A204.1 (cell line): ENCODE measurements at regions not wholly inside any gene's neighbourhood (a gene's known extent, or its start where the extent isn't known, plus 50 kb on each side); places are given as distances from the start of the nearest gene placed in this dataset.

ENCODE experiments used
- FAIRE-seq: peaks from 2 replicates; lab custom pipeline; 2012; peaks lifted over from hg19 to GRCh38; lab: Jason Lieb, UNC

GRCh38 chr21:16912075-16912474, 600.8 kb upstream of the CXADR start:
- no peak for FAIRE-seq

GRCh38 chr21:16913010-16913409, 599.8 kb upstream of the CXADR start:
- FAIRE-seq, result no peak

- no peak for FAIRE-seq
These were observed 584.4 kb upstream of the CXADR start for GRCh38 chr21:16928439-16928838.

- no peak for FAIRE-seq
These were observed 580.5 kb upstream of the CXADR start for GRCh38 chr21:16932314-16932713.

GRCh38 chr21:16942703-16943102, 570.1 kb upstream of the CXADR start:
- no peak for FAIRE-seq

GRCh38 chr21:16943231-16943630, 569.6 kb upstream of the CXADR start:
- no peak for FAIRE-seq

GRCh38 chr21:16945580-16945979, 567.3 kb upstream of the CXADR start:
- no peak for FAIRE-seq

GRCh38 chr21:16956824-16957223, 556.0 kb upstream of the CXADR start:
- FAIRE-seq, result no peak

GRCh38 chr21:16965424-16965823, 547.4 kb upstream of the CXADR start:
- no peak for FAIRE-seq

GRCh38 chr21:16968436-16968835, 544.4 kb upstream of the CXADR start:
- FAIRE-seq, result no peak

- no peak for FAIRE-seq
These were observed 543.2 kb upstream of the CXADR start for GRCh38 chr21:16969636-16970035.

- no peak for FAIRE-seq
These were observed 538.8 kb upstream of the CXADR start for GRCh38 chr21:16974060-16974459.

- FAIRE-seq, result no peak
These were observed 536.6 kb upstream of the CXADR start for GRCh38 chr21:16976193-16976592.

- FAIRE-seq, result no peak
These were observed 534.4 kb upstream of the CXADR start for GRCh38 chr21:16978309-16978895.

- no peak for FAIRE-seq
These were observed 533.3 kb upstream of the CXADR start for GRCh38 chr21:16979574-16979973.

- FAIRE-seq, result no peak
These were observed 529.4 kb upstream of the CXADR start for GRCh38 chr21:16983420-16983819.

GRCh38 chr21:16992448-16992847, 520.4 kb upstream of the CXADR start:
- FAIRE-seq, result no peak

- no peak for FAIRE-seq
These were observed 519.3 kb upstream of the CXADR start for GRCh38 chr21:16993416-16994038.

- no peak for FAIRE-seq
These were observed 510.1 kb upstream of the CXADR start for GRCh38 chr21:17002594-17003257.

- FAIRE-seq, result no peak
These were observed 509.6 kb upstream of the CXADR start for GRCh38 chr21:17003258-17003615.

- FAIRE-seq, result peak; percentile 11
These were observed 509.0 kb upstream of the CXADR start for GRCh38 chr21:17003763-17004373.

GRCh38 chr21:17032141-17032655, 480.6 kb upstream of the CXADR start:
- no peak for FAIRE-seq

- FAIRE-seq, result no peak
These were observed 468.1 kb upstream of the CXADR start for GRCh38 chr21:17044696-17045095.
